Loucy (cell line): ENCODE measurements at regions not wholly inside any gene's neighbourhood (a gene's known extent, or its start where the extent isn't known, plus 50 kb on each side); places are given as distances from the start of the nearest gene placed in this dataset.

Experiments
- CTCF ChIP-seq: fragments of 200-600 bp; sonication (generic); conservative IDR thresholded peaks from 2 replicates; pipeline ENCODE4 v1.5.1; 2014; ENCODE audit warnings: mild to moderate bottlenecking, antibody characterized with exemption, low read length
- EZH2phosphoT487 ChIP-seq: fragments of 200-600 bp; IDR thresholded peaks from 2 replicates; pipeline ENCODE4 v1.6.1; 2018; ENCODE audit warnings: antibody characterized with exemption, mild to moderate bottlenecking, moderate library complexity, borderline replicate concordance

- no peak for TF ChIP-seq CTCF
- no peak for TF ChIP-seq EZH2phosphoT487
Measured at GRCh38 chr3:150330174-150330573, 77.9 kb upstream of the TSC22D2 start.
